ENCODE measurements at regions not wholly inside any gene's neighbourhood (a gene's known extent, or its start where the extent isn't known, plus 50 kb on each side); places are given as distances from the start of the nearest gene placed in this dataset.

DNA sequence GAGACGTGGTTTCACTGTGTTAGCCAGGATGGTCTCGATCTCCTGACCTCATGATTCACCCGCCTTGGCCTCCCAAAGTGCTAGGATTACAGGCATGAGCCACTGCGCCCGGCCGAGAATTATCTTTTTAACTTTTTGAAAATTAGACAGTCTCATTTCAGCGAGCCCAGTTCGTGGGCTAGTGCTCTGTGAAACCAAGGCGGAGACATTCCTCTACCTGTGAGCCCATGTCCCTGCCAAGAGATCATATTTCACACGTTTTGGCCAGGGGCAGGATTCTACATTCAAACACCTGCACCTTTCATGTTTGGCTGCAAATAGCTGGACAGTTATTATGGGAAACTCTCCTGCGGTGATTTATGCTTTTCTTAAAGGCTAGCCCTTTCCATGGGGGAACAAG is 60.3 kb downstream of the IRAG1 start:
- Histone ChIP-seq H3K9me3 (ENCODE audit: control insufficient read depth in 2 of 2, low read length in 2 of 2) (no peaks in the 10 kb centered on the region), H3K27ac (ENCODE audit: insufficient read depth, low read length, poor library complexity, severe bottlenecking) (no peak overlapping the region), H3K36me3 (ENCODE audit: control insufficient read depth, insufficient read depth, low read length) (no peaks in the 10 kb centered on the region), H3K4me1 (ENCODE audit: control insufficient read depth, insufficient read depth, low read length, poor library complexity, severe bottlenecking) (no peaks in the 10 kb centered on the region), H3K4me3 (ENCODE audit: low read depth, low read length) (no peak overlapping the region), H3K27me3 (ENCODE audit: control insufficient read depth, insufficient read depth, low read length) (peaks cover 4% of the 10 kb centered on the region)
- Mint-ChIP-seq H3K4me1 (peaks cover 0 to 6% (median 0%) of the 10 kb centered on the region in 4 donors), H3K27ac (no peak overlapping the region), H3K27me3 (no peaks in the 10 kb centered on the region), H3K36me3 (no peaks in the 10 kb centered on the region), H3K4me3 (no peak overlapping the region), H3K9me3 (no peaks in the 10 kb centered on the region)
- no peak for ATAC-seq (ENCODE audit: low read depth in 2 of 2)
- no peak for DNase-seq

DNA sequence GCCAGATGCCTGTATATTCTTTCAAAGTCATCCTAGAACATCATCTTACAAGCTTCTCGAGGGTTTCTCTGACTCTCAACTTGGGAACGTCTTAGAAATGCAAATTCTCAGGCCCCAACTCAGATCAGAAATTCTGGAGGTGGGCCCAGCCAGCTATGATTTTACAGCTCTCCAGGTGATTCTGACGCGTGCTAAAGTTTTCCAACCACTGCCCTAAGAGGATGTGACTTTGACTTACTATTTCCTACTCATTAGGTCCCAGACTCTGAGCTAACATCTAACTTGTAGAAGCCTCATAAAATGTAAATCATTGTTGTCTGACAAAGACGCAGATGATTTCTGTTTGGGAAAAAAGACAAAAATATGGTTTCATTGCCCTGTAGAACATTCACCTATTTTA is 61.1 kb downstream of the IRAG1 start:
- DNase-seq (no peak), ATAC-seq (ENCODE audit: low read depth in 2 of 2) (no peak)
- Mint-ChIP-seq H3K36me3 (no peaks in the 10 kb centered on the region), H3K4me3 (no peak overlapping the region), H3K4me1 (peaks cover 0 to 6% (median 0%) of the 10 kb centered on the region in 4 donors), H3K9me3 (no peaks in the 10 kb centered on the region), H3K27ac (no peak overlapping the region), H3K27me3 (no peaks in the 10 kb centered on the region)
- Histone ChIP-seq H3K27ac (ENCODE audit: insufficient read depth, low read length, poor library complexity, severe bottlenecking) (no peak overlapping the region), H3K4me3 (ENCODE audit: low read depth, low read length) (no peak overlapping the region), H3K27me3 (ENCODE audit: control insufficient read depth, insufficient read depth, low read length) (peaks cover 2% of the 10 kb centered on the region), H3K36me3 (ENCODE audit: control insufficient read depth, insufficient read depth, low read length) (no peaks in the 10 kb centered on the region), H3K4me1 (ENCODE audit: control insufficient read depth, insufficient read depth, low read length, poor library complexity, severe bottlenecking) (no peaks in the 10 kb centered on the region), H3K9me3 (ENCODE audit: control insufficient read depth in 2 of 2, low read length in 2 of 2) (no peaks in the 10 kb centered on the region)

DNA sequence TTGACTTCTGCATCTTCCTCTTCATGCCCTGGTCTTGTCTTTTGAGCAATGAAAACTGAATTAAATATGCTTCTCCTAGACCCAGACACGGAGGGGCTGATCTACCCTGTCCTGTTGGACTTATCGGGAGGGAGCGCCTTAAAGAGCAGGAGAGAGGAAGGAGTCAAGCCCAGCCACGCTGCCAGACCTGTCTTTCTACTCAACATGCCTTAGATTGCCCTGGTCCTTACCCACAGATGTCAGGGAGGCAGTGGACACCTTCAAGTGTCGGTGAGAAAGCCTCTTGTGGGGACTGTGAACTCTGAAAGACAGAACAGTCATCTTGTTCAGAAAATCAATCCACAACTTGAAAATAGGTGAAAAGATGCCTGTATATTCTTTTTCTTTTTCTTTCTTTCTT is 61.8 kb downstream of the IRAG1 start:
- H3K36me3 Mint-ChIP-seq: no peaks in the 10 kb centered on the region
- Histone ChIP-seq H3K9me3 (ENCODE audit: control insufficient read depth in 2 of 2, low read length in 2 of 2) (no peaks in the 10 kb centered on the region), H3K36me3 (ENCODE audit: control insufficient read depth, insufficient read depth, low read length) (no peaks in the 10 kb centered on the region), H3K27ac (ENCODE audit: insufficient read depth, low read length, poor library complexity, severe bottlenecking) (no peak overlapping the region), H3K4me3 (ENCODE audit: low read depth, low read length) (no peak overlapping the region), H3K27me3 (ENCODE audit: control insufficient read depth, insufficient read depth, low read length) (peaks cover 2% of the 10 kb centered on the region), H3K4me1 (ENCODE audit: control insufficient read depth, insufficient read depth, low read length, poor library complexity, severe bottlenecking) (no peaks in the 10 kb centered on the region)
- H3K4me1 Mint-ChIP-seq: peaks cover 0 to 6% (median 0%) of the 10 kb centered on the region in 4 donors
- H3K27ac Mint-ChIP-seq: no peak overlapping the region
- H3K27me3 Mint-ChIP-seq: no peaks in the 10 kb centered on the region
- H3K9me3 Mint-ChIP-seq: no peaks in the 10 kb centered on the region
- no peak overlapping the region for H3K4me3 Mint-ChIP-seq
- DNase-seq (no peak), ATAC-seq (ENCODE audit: low read depth in 2 of 2) (no peak)

DNA sequence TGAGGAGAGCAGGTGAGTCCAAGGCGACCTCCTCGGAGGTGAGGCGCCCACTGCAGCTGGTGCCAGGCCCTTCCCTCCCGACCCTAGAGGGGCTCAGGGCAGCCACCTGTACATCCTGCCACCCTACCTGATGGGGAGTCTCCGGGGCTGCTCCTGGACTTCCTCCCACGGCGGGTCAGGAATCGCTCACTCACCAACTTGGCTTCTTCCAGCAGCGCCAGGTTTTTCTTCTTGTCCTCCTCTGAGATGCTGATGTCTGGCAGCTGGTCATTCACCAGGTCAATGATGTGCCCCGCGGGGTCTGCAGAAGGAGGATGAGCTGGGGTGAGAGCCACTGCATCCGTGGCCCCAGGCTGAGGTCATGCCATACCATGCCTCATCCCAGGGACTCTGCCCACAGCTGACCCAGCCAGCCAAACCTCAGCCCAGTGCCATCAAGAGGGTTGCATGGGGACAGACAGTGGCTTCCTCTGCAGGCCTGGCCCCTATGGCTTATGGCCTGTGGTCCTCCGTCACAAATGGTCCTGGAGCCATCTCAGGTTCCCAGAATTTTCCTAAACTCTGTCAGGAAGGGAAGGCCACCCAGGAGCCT is 61.0 kb upstream of the LYVE1 start:
- Histone ChIP-seq H3K27ac (ENCODE audit: insufficient read depth, low read length, poor library complexity, severe bottlenecking) (no peak overlapping the region), H3K36me3 (ENCODE audit: control insufficient read depth, insufficient read depth, low read length) (no peaks in the 10 kb centered on the region), H3K4me1 (ENCODE audit: control insufficient read depth, insufficient read depth, low read length, poor library complexity, severe bottlenecking) (no peaks in the 10 kb centered on the region), H3K4me3 (ENCODE audit: low read depth, low read length) (no peak overlapping the region), H3K27me3 (ENCODE audit: control insufficient read depth, insufficient read depth, low read length) (peaks cover 2% of the 10 kb centered on the region), H3K9me3 (ENCODE audit: control insufficient read depth in 2 of 2, low read length in 2 of 2) (no peaks in the 10 kb centered on the region)
- H3K36me3 Mint-ChIP-seq: no peaks in the 10 kb centered on the region
- H3K27ac Mint-ChIP-seq: peak overlapping the region in 1 of 3 donors; percentile 20
- H3K4me3 Mint-ChIP-seq: no peak overlapping the region
- no peaks in the 10 kb centered on the region for H3K27me3 Mint-ChIP-seq
- H3K4me1 Mint-ChIP-seq: peaks cover 0 to 9% (median 0%) of the 10 kb centered on the region in 4 donors
- ATAC-seq (ENCODE audit: low read depth in 2 of 2) (no peak), DNase-seq (no peak)
- no peaks in the 10 kb centered on the region for H3K9me3 Mint-ChIP-seq

DNA sequence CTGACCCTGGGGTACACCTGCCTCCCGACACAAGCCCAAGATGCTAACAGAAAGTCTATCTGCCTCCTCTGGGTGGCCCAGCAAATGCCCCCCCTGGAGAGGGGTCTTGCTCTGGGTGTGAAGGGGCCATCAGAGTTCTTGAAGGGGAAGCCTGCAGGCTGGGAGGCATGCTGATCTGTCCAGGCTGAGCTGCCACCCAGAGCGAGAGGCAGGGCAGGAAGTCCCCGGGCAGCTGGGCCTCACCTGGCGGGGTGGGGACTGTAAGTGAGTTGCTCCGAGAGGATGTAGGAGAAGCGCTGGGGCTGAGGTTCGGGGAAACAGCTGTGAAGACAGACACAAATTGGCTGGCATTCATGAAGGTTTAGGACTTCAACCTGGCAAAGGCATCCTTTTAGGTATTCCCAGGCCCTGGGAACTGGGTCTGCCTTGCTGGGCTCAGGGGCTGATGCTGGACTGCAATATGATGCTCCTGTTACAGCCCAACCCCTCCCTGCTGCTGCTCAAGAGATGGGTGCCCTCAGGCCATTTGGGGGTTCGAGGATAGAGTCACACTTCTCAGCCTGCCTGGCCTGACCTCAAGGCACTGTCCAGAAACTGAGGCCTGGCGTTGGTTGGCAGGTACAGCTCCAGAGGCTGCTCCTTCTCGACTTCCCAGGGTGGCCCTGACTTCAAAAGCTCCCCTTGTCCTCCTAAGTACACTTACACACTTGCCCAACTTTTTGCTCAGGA is 60.2 kb upstream of the LYVE1 start:
- DNase-seq (peak in 2 of 3 donors; percentile 15 to 79), ATAC-seq (ENCODE audit: low read depth in 2 of 2) (peak; percentile 59 to 73)
- H3K4me1 Mint-ChIP-seq: peaks cover 0 to 17% (median 4%) of the 10 kb centered on the region in 4 donors
- H3K9me3 ChIP-seq (ENCODE audit: control insufficient read depth in 2 of 2, low read length in 2 of 2): no peaks in the 10 kb centered on the region
- no peaks in the 10 kb centered on the region for H3K36me3 ChIP-seq (ENCODE audit: control insufficient read depth, insufficient read depth, low read length)
- H3K27ac Mint-ChIP-seq: no peak overlapping the region
- no peak overlapping the region for H3K4me3 Mint-ChIP-seq
- no peaks in the 10 kb centered on the region for H3K27me3 ChIP-seq (ENCODE audit: control insufficient read depth, insufficient read depth, low read length)
- H3K27ac ChIP-seq (ENCODE audit: insufficient read depth, low read length, poor library complexity, severe bottlenecking): no peak overlapping the region
- H3K4me1 ChIP-seq (ENCODE audit: control insufficient read depth, insufficient read depth, low read length, poor library complexity, severe bottlenecking): peaks cover under 1% of the 10 kb centered on the region
- H3K9me3 Mint-ChIP-seq: no peaks in the 10 kb centered on the region
- no peaks in the 10 kb centered on the region for H3K27me3 Mint-ChIP-seq
- no peaks in the 10 kb centered on the region for H3K36me3 Mint-ChIP-seq
- H3K4me3 ChIP-seq (ENCODE audit: low read depth, low read length): no peak overlapping the region

DNA sequence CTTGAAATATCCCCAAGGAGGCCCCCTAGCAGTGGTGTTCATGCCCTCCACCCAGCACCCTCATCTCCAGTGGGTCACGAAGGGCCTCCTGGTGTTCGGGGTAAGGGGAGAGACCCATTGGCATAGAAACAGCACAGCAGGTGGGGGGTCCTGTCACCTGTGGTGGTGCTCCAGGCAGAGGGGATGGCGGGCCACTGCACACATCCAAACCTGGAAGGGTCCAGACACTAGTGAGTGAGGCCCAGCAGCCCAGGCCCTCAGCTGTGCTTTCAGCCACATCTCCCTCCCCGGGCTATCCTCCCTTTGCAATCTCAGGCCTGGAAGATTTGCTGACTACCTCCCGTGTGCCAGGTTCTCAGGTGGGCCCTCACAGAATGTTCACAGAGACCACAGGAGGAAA is 59.4 kb upstream of the LYVE1 start:
- H3K27ac Mint-ChIP-seq: no peak overlapping the region
- no peak for DNase-seq
- Histone ChIP-seq H3K4me1 (ENCODE audit: control insufficient read depth, insufficient read depth, low read length, poor library complexity, severe bottlenecking) (peaks cover 7% of the 10 kb centered on the region), H3K27me3 (ENCODE audit: control insufficient read depth, insufficient read depth, low read length) (no peaks in the 10 kb centered on the region), H3K4me3 (ENCODE audit: low read depth, low read length) (no peak overlapping the region), H3K9me3 (ENCODE audit: control insufficient read depth in 2 of 2, low read length in 2 of 2) (no peaks in the 10 kb centered on the region), H3K27ac (ENCODE audit: insufficient read depth, low read length, poor library complexity, severe bottlenecking) (no peak overlapping the region), H3K36me3 (ENCODE audit: control insufficient read depth, insufficient read depth, low read length) (no peaks in the 10 kb centered on the region)
- H3K4me1 Mint-ChIP-seq: peaks cover 0 to 26% (median 12%) of the 10 kb centered on the region in 4 donors
- no peaks in the 10 kb centered on the region for H3K27me3 Mint-ChIP-seq
- ATAC-seq (ENCODE audit: low read depth in 2 of 2): no peak
- no peaks in the 10 kb centered on the region for H3K36me3 Mint-ChIP-seq
- no peaks in the 10 kb centered on the region for H3K9me3 Mint-ChIP-seq
- no peak overlapping the region for H3K4me3 Mint-ChIP-seq

DNA sequence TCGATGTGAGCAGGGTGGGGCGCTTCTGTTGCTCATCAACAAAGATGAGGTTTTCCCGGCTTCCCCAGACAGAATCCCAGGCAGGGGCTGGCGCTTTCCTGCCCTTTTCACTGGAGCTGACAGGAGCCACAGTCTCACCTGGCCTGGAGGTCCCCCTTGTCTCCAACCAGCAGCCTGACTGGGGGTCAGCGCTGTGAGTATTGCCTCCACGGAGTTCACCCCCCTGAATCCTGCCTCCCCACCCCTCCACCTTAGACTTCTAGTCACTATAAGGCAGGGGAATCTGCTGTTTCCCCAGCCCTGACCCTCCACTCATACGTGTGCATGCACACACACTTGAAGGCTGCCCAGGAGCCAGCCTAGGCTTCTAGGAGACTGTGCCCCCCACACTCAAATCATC is 58.8 kb upstream of the LYVE1 start:
- Histone ChIP-seq H3K4me3 (ENCODE audit: low read depth, low read length) (no peak overlapping the region), H3K36me3 (ENCODE audit: control insufficient read depth, insufficient read depth, low read length) (no peaks in the 10 kb centered on the region), H3K27me3 (ENCODE audit: control insufficient read depth, insufficient read depth, low read length) (no peaks in the 10 kb centered on the region), H3K9me3 (ENCODE audit: control insufficient read depth in 2 of 2, low read length in 2 of 2) (no peaks in the 10 kb centered on the region), H3K4me1 (ENCODE audit: control insufficient read depth, insufficient read depth, low read length, poor library complexity, severe bottlenecking) (peaks cover 7% of the 10 kb centered on the region), H3K27ac (ENCODE audit: insufficient read depth, low read length, poor library complexity, severe bottlenecking) (no peak overlapping the region)
- ATAC-seq (ENCODE audit: low read depth in 2 of 2) (no peak), DNase-seq (no peak)
- no peak overlapping the region for H3K27ac Mint-ChIP-seq
- H3K27me3 Mint-ChIP-seq: no peaks in the 10 kb centered on the region
- H3K4me3 Mint-ChIP-seq: no peak overlapping the region
- H3K36me3 Mint-ChIP-seq: no peaks in the 10 kb centered on the region
- H3K4me1 Mint-ChIP-seq: peaks cover 0 to 27% (median 13%) of the 10 kb centered on the region in 4 donors
- H3K9me3 Mint-ChIP-seq: no peaks in the 10 kb centered on the region

DNA sequence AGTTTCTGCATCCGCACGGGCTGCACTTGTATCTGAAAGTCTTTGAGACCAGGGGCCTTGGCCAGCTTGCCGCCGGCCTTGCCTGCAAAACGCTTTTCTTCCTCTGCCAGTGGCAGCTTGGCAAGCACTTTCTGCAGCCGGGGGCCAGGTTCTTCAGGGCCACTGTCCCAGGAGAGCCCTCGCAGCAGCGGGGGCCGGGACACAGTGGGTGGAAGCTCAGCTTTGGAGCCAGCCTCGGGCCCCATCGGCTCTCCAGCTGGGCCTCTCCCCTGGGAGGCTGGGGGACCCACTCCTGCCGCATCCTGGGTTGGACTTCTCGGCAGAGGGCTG is 57.5 kb upstream of the LYVE1 start:
- H3K27ac ChIP-seq (ENCODE audit: insufficient read depth, low read length, poor library complexity, severe bottlenecking): no peak overlapping the region
- no peak overlapping the region for H3K27ac Mint-ChIP-seq
- H3K4me1 ChIP-seq (ENCODE audit: control insufficient read depth, insufficient read depth, low read length, poor library complexity, severe bottlenecking): peaks cover 7% of the 10 kb centered on the region
- peaks cover 0 to 28% (median 13%) of the 10 kb centered on the region in 4 donors for H3K4me1 Mint-ChIP-seq
- no peaks in the 10 kb centered on the region for H3K27me3 Mint-ChIP-seq
- no peak overlapping the region for H3K4me3 ChIP-seq (ENCODE audit: low read depth, low read length)
- H3K9me3 ChIP-seq (ENCODE audit: control insufficient read depth in 2 of 2, low read length in 2 of 2): no peaks in the 10 kb centered on the region
- no peak for ATAC-seq (ENCODE audit: low read depth in 2 of 2)
- no peaks in the 10 kb centered on the region for H3K9me3 Mint-ChIP-seq
- H3K36me3 Mint-ChIP-seq: no peaks in the 10 kb centered on the region
- no peak overlapping the region for H3K4me3 Mint-ChIP-seq
- H3K27me3 ChIP-seq (ENCODE audit: control insufficient read depth, insufficient read depth, low read length): no peaks in the 10 kb centered on the region
- DNase-seq: no peak
- no peaks in the 10 kb centered on the region for H3K36me3 ChIP-seq (ENCODE audit: control insufficient read depth, insufficient read depth, low read length)
